H7 (cell line): ENCODE measurements at regions not wholly inside any gene's neighbourhood (a gene's known extent, or its start where the extent isn't known, plus 50 kb on each side); places are given as distances from the start of the nearest gene placed in this dataset.

ENCODE experiments used
- DNase-seq: peaks from one replicate; pipeline ENCODE4 v3.0.0; 2012
- H3K27me3 ChIP-seq: 2 replicates; pipeline ENCODE4 v1.6.0; 2011; ENCODE audit warnings: mild to moderate bottlenecking, low read length; ENCODE audit not compliant: control insufficient read depth, insufficient read depth
- H3K36me3 ChIP-seq: replicated peaks from 2 replicates; pipeline ENCODE4 v1.5.1; 2011; ENCODE audit warnings: low read length; ENCODE audit not compliant: control insufficient read depth, insufficient read depth
- H3K4me3 ChIP-seq: 2 replicates; pipeline ENCODE4 v1.5.1; 2011; ENCODE audit warnings: low read depth, mild to moderate bottlenecking, control low read depth, low read length, moderate library complexity; ENCODE audit not compliant: insufficient read depth

DNA sequence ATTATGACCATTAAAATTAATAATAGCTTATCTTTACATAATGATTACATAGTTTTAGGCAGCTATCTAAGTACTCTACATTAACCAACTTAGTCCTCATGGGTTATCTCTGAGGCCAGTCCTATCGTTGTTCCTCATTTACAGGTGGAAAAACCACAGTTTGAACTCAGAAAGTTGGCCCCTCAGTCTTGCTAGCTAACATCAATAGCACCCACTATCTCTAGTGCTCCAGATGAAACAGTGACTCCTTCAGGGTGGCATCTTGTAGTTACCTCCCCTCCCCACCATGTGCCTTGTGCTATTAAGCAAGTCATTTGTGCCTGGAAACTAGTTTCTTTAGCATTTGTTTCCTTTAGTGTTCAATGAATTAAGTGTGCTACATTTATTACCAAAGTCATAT lies 1086.7 kb downstream of the EFNB2 start:
- no peak overlapping the region for H3K4me3 ChIP-seq
- no peaks in the 10 kb centered on the region for H3K36me3 ChIP-seq
- H3K27me3 ChIP-seq = no peaks in the 10 kb centered on the region
- no peak for DNase-seq

DNA sequence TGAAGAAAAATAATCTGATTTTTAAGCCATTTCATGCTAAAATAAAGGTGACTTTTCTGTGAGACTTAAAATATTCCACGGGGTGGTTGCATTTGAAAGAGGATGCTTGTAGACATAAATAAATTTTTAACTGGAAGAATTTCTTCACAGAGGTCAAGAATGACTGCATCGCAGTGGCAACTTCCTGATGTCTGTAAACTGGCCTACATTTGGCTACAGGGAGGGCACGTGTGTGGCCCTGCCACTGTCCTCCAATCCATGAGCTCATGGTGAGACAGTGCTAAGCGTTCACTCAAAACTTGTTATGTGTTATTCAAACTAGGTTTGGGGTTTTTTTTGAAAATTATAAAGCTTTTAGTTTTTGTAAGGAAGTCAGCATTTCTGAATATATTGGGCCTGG lies 1089.3 kb downstream of the EFNB2 start:
- DNase-seq = no peak
- no peaks in the 10 kb centered on the region for H3K36me3 ChIP-seq
- no peak overlapping the region for H3K4me3 ChIP-seq
- no peaks in the 10 kb centered on the region for H3K27me3 ChIP-seq

DNA sequence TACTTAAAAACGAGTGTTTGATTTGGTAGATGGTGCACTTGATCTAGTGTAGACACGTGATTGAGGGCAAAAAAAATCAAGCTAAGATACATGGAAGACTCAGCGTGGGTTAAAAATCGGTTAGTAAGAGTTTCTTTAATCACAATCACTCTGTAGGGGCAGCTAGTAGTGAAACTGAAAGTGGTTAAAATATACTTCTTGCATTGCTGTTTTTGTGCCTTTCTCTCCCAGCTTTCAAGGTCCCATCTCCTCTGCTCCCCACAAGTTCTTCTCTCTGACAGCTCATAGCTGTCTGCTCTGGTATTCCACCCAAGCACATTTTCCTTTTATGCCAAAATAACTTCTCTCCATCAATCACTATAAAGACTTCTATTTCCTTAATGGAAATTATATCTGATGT lies 1089.7 kb downstream of the EFNB2 start:
- DNase-seq = no peak
- Histone ChIP-seq H3K27me3 (no peaks in the 10 kb centered on the region), H3K4me3 (no peak overlapping the region), H3K36me3 (no peaks in the 10 kb centered on the region)

- Histone ChIP-seq H3K27me3 (no peaks in the 10 kb centered on the region), H3K36me3 (no peaks in the 10 kb centered on the region), H3K4me3 (no peak overlapping the region)
- DNase-seq = no peak
Measured at GRCh38 chr13:105442949-105443699, 1092.3 kb downstream of the EFNB2 start.

DNA sequence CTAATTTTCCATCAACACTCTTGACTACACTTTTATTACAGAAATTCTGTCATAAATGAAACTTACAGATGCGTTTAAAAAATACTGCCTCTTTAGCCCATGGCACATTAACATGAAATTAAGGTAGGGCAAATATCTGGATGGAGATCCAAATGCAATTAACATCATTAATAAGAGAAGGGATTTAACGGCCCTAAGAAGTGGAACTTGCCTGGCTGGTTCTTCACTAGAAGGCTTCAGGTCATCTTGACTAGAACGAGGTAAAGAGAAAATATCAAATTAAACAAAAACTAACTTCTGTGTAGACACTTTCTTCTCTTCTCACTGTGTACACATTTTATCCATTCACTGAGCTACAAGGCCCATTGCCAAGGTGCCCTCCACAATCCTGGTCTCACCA lies 1093.4 kb downstream of the EFNB2 start:
- no peak overlapping the region for H3K4me3 ChIP-seq
- DNase-seq = no peak
- H3K27me3 ChIP-seq = no peaks in the 10 kb centered on the region
- no peaks in the 10 kb centered on the region for H3K36me3 ChIP-seq

DNA sequence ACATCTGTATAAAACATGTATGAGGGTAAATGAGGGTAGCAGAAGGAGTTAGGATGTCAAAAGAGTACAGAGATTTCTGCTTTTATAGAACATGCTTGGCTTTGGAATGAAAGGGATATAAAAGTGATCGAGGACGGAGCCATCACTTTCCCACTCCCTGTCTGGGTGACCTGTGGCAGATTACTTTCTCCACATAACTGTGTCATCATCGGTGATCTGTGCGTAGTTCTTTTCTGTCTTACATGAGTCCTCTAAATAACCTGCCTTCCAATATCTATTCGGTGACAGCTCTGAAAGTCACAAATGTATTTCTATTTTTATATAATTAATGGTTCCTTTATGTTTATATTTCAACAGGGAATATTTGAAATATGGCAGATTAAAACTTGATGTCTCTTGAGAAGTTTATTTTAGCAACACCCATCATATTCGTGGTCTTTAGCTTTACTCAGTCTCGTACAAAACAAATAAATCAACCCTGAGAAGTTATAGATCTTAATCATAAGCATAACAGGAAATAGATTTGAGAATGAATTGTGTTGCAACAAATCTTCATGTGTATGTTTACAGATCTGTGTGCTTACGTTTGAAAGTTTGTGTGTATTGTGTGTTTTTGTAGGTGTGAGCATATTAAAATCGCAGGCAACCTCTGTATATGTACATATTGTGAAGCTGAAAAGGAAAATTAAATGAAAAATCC lies 1094.3 kb downstream of the EFNB2 start:
- H3K27me3 ChIP-seq = no peaks in the 10 kb centered on the region
- no peaks in the 10 kb centered on the region for H3K36me3 ChIP-seq
- DNase-seq = no peak
- H3K4me3 ChIP-seq = no peak overlapping the region

- no peaks in the 10 kb centered on the region for H3K27me3 ChIP-seq
- DNase-seq = no peak
- no peaks in the 10 kb centered on the region for H3K36me3 ChIP-seq
- H3K4me3 ChIP-seq = no peak overlapping the region
Measured at GRCh38 chr13:105436943-105437342, 1098.5 kb downstream of the EFNB2 start.

GRCh38 chr13:105432438-105432837 lies 1103.0 kb downstream of the EFNB2 start:
- DNase-seq = no peak
- Histone ChIP-seq H3K4me3 (no peak overlapping the region), H3K27me3 (no peaks in the 10 kb centered on the region), H3K36me3 (no peaks in the 10 kb centered on the region)

DNA sequence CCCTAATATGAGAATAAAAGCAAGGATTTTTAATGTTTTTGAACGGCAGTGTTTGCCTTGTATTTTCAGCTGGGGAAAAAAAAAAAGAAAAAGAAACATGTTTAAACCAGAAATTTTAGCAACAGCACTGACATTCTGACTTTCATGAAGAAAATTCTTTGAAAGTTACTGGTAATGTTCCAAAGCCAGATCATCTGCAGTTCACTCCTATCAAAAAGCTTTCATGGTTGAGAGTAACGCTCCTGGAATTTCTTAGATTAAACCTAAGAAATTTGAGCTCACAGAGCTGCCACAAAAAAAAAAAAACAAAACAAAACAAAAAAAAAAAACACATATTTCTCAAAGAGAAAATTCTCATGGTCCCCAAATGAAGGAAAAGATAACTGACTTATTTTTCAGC lies 1106.7 kb downstream of the EFNB2 start:
- Histone ChIP-seq H3K4me3 (no peak overlapping the region), H3K27me3 (no peaks in the 10 kb centered on the region), H3K36me3 (no peaks in the 10 kb centered on the region)
- no peak for DNase-seq

DNA sequence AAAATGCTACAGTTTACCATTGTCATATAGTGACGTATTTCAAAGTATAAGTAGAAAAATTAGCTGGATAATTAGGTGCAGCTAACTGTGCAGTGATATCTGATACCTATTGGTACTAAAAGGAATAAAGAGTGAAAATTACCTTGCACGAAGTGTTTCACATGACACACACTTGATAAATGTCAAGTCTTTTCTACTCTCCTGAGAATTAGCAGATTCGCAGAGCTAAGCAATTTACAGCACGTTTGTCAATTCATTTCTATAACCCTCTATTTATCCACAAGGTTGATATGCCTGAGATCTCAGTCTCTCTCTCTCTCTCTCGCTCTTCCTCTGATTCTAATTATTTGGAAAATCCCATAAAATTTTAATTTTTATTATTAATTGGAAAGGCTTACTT lies 1109.0 kb downstream of the EFNB2 start:
- H3K27me3 ChIP-seq = no peaks in the 10 kb centered on the region
- no peak for DNase-seq
- H3K36me3 ChIP-seq = no peaks in the 10 kb centered on the region
- H3K4me3 ChIP-seq = no peak overlapping the region

- Histone ChIP-seq H3K27me3 (no peaks in the 10 kb centered on the region), H3K36me3 (no peaks in the 10 kb centered on the region), H3K4me3 (no peak overlapping the region)
- DNase-seq = no peak
Measured at GRCh38 chr13:105414639-105415038, 1120.8 kb downstream of the EFNB2 start.

DNA sequence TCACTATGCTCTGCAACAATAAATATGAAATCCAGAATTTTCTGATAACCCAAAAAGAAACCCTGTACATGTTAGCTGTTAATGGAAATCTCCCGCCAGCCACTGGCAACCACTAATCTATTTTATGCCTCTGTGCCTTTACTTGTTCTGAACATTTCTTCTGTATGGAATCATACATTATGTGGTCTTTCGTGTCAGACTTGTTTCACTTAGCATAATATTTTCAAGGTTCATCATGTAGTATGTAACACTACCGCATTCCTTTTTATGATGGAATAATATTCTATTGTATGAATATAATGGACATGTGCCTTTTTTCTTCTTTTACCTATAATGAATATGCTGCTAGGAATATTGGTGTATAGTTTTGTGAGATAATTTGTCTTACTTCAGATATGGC lies 1123.3 kb downstream of the EFNB2 start:
- Histone ChIP-seq H3K27me3 (no peaks in the 10 kb centered on the region), H3K36me3 (no peaks in the 10 kb centered on the region), H3K4me3 (no peak overlapping the region)
- no peak for DNase-seq

- Histone ChIP-seq H3K27me3 (no peaks in the 10 kb centered on the region), H3K36me3 (no peaks in the 10 kb centered on the region), H3K4me3 (no peak overlapping the region)
- DNase-seq = peak; percentile 50
Measured at GRCh38 chr13:105410602-105411001, 1124.9 kb downstream of the EFNB2 start.

DNA sequence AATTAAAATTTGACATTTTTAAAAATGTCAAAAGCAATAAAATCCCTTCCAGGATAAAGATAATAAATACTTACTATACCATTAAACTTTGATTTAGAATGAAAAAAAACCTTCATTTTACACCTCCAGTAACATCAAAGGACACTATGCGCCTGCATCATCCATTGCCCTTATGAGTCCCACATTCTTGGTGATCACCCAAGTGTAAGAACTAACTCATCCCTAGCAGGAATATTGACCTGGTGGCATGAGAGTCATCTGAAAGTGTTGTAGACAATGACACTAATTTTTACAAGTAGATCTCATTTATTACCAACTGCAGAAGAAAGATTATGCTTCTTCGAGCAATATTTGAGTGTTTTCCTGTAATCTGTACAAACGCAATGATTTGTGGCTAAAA lies 1128.9 kb downstream of the EFNB2 start:
- Histone ChIP-seq H3K4me3 (no peak overlapping the region), H3K36me3 (no peaks in the 10 kb centered on the region), H3K27me3 (no peaks in the 10 kb centered on the region)
- DNase-seq = no peak

- Histone ChIP-seq H3K36me3 (no peaks in the 10 kb centered on the region), H3K4me3 (no peak overlapping the region), H3K27me3 (no peaks in the 10 kb centered on the region)
- DNase-seq = no peak
Measured at GRCh38 chr13:105403086-105403485, 1132.4 kb downstream of the EFNB2 start.
